ENCODE measurements at regions not wholly inside any gene's neighbourhood (a gene's known extent, or its start where the extent isn't known, plus 50 kb on each side); places are given as distances from the start of the nearest gene placed in this dataset.

- no peak for DNase-seq (ENCODE audit: low read depth in 4 of 4, low spot score in 3 of 4)
Measured at GRCh38 chr5:63375851-63376250, 586.4 kb downstream of the HTR1A start.

- DNase-seq (ENCODE audit: low read depth in 4 of 4, low spot score in 3 of 4) = no peak
Measured at GRCh38 chr5:63374085-63374484, 588.2 kb downstream of the HTR1A start.

- no peak for DNase-seq (ENCODE audit: low read depth in 4 of 4, low spot score in 3 of 4)
Measured at GRCh38 chr5:63351164-63351563, 611.1 kb downstream of the HTR1A start.

GRCh38 chr5:63346451-63346850, 615.8 kb downstream of the HTR1A start:
- DNase-seq (ENCODE audit: low read depth in 4 of 4, low spot score in 3 of 4) = no peak

- DNase-seq (ENCODE audit: low read depth in 4 of 4, low spot score in 3 of 4) = no peak
Measured at GRCh38 chr5:63341442-63341841, 620.8 kb downstream of the HTR1A start.

- no peak for DNase-seq (ENCODE audit: low read depth in 4 of 4, low spot score in 3 of 4)
Measured at GRCh38 chr5:63323926-63324325, 638.3 kb downstream of the HTR1A start.

- DNase-seq (ENCODE audit: low read depth in 4 of 4, low spot score in 3 of 4) = no peak
Measured at GRCh38 chr5:63314551-63314950, 647.7 kb downstream of the HTR1A start.

- no peak for DNase-seq (ENCODE audit: low read depth in 4 of 4, low spot score in 3 of 4)
Measured at GRCh38 chr5:63310644-63311043, 651.6 kb downstream of the HTR1A start.

GRCh38 chr5:63306909-63307308, 655.3 kb downstream of the HTR1A start:
- DNase-seq (ENCODE audit: low read depth in 4 of 4, low spot score in 3 of 4) = no peak

- no peak for DNase-seq (ENCODE audit: low read depth in 4 of 4, low spot score in 3 of 4)
Measured at GRCh38 chr5:63293317-63293716, 668.9 kb downstream of the HTR1A start.

- DNase-seq (ENCODE audit: low read depth in 4 of 4, low spot score in 3 of 4) = no peak
Measured at GRCh38 chr5:63286724-63287123, 675.5 kb downstream of the HTR1A start.

GRCh38 chr5:63263411-63263810, 684.8 kb downstream of the LRRC70 start:
- DNase-seq (ENCODE audit: low read depth in 4 of 4, low spot score in 3 of 4) = no peak

GRCh38 chr5:63262185-63262981, 683.8 kb downstream of the LRRC70 start:
- no peak for DNase-seq (ENCODE audit: low read depth in 4 of 4, low spot score in 3 of 4)

- DNase-seq (ENCODE audit: low read depth in 4 of 4, low spot score in 3 of 4) = no peak
Measured at GRCh38 chr5:63261695-63262094, 683.1 kb downstream of the LRRC70 start.

- DNase-seq (ENCODE audit: low read depth in 4 of 4, low spot score in 3 of 4) = no peak
Measured at GRCh38 chr5:63255594-63255993, 677.0 kb downstream of the LRRC70 start.

- no peak for DNase-seq (ENCODE audit: low read depth in 4 of 4, low spot score in 3 of 4)
Measured at GRCh38 chr5:63250939-63251338, 672.3 kb downstream of the LRRC70 start.

GRCh38 chr5:63249960-63250359, 671.3 kb downstream of the LRRC70 start:
- no peak for DNase-seq (ENCODE audit: low read depth in 4 of 4, low spot score in 3 of 4)

GRCh38 chr5:63247651-63248050, 669.0 kb downstream of the LRRC70 start:
- DNase-seq (ENCODE audit: low read depth in 4 of 4, low spot score in 3 of 4) = no peak

- no peak for DNase-seq (ENCODE audit: low read depth in 4 of 4, low spot score in 3 of 4)
Measured at GRCh38 chr5:63245271-63245670, 666.7 kb downstream of the LRRC70 start.

- no peak for DNase-seq (ENCODE audit: low read depth in 4 of 4, low spot score in 3 of 4)
Measured at GRCh38 chr5:63240063-63240755, 661.6 kb downstream of the LRRC70 start.

GRCh38 chr5:63233911-63234310, 655.3 kb downstream of the LRRC70 start:
- no peak for DNase-seq (ENCODE audit: low read depth in 4 of 4, low spot score in 3 of 4)

GRCh38 chr5:63233361-63233760, 654.7 kb downstream of the LRRC70 start:
- no peak for DNase-seq (ENCODE audit: low read depth in 4 of 4, low spot score in 3 of 4)

Measured in left renal pelvis (tissue), 4 donors.